SK-N-SH treated with all-trans-retinoic acid at 6 μM for 48 hours (cell line): ENCODE measurements at regions not wholly inside any gene's neighbourhood (a gene's known extent, or its start where the extent isn't known, plus 50 kb on each side); places are given as distances from the start of the nearest gene placed in this dataset.

Source experiments
- ARNTL ChIP-seq: fragments of 450-650 bp; formaldehyde crosslinking; IDR thresholded peaks from 2 replicates; pipeline ENCODE4 v1.5.0; 2020; ENCODE audit warnings: low read depth, mild to moderate bottlenecking, moderate library complexity, borderline replicate concordance
- CREB5 ChIP-seq: fragments of 250-450 bp; sonication (Bioruptor Pico); IDR thresholded peaks from 2 replicates; pipeline ENCODE4 v1.5.1; 2020; ENCODE audit warnings: low read depth, mild to moderate bottlenecking, moderate library complexity
- PATZ1 ChIP-seq: fragments of 250-450 bp; sonication (Bioruptor Pico); IDR thresholded peaks from 2 replicates; pipeline ENCODE4 v1.8.0; 2020; ENCODE audit warnings: mild to moderate bottlenecking, moderate library complexity, borderline replicate concordance
- SNAI2 ChIP-seq: fragments of 250-450 bp; sonication (Bioruptor Pico); IDR thresholded peaks from 2 replicates; pipeline ENCODE4 v1.5.0; 2020; ENCODE audit warnings: mild to moderate bottlenecking, moderate library complexity
- TSHZ2 ChIP-seq: fragments of 250-450 bp; sonication (Bioruptor Pico); IDR thresholded peaks from 2 replicates; pipeline ENCODE4 v1.5.0; 2020; ENCODE audit warnings: mild to moderate bottlenecking, moderate library complexity
- ZFP30 ChIP-seq: fragments of 450-650 bp; formaldehyde crosslinking; IDR thresholded peaks from 2 replicates; pipeline ENCODE4 v1.5.0; 2022; ENCODE audit warnings: mild to moderate bottlenecking, moderate library complexity
- ZNF565 ChIP-seq: fragments of 450-650 bp; formaldehyde crosslinking; conservative IDR thresholded peaks from 2 replicates; pipeline ENCODE4 v1.5.0; 2020; ENCODE audit warnings: low read depth, mild to moderate bottlenecking, moderate library complexity

GRCh38 chr16:81158964-81159363 lies 62.8 kb upstream of the GCSH start:
- no peak for TF ChIP-seq TSHZ2 (CRISPR knock-in tag)
- TF ChIP-seq ZFP30 = no peak
- no peak for TF ChIP-seq CREB5 (CRISPR knock-in tag)
- TF ChIP-seq ARNTL (CRISPR knock-in tag) = no peak
- no peak for TF ChIP-seq PATZ1
- no peak for TF ChIP-seq ZNF565 (CRISPR knock-in tag)
- no peak for TF ChIP-seq SNAI2 (CRISPR knock-in tag)
